H1 (cell line): ENCODE measurements at regions not wholly inside any gene's neighbourhood (a gene's known extent, or its start where the extent isn't known, plus 50 kb on each side); places are given as distances from the start of the nearest gene placed in this dataset.

ENCODE experiments used
- CTCF ChIA-PET: fragments of 300-600 bp; sonication (Branson Sonifier 250); formaldehyde crosslinking; loops from one replicate; lab custom pipeline; 2021; ENCODE audit not compliant: partially characterized antibody; lab: Charles Lee
- POLR2A ChIA-PET: fragments of 300-600 bp; sonication (Branson Sonifier 250); formaldehyde crosslinking; loops from one replicate; lab custom pipeline; 2021; ENCODE audit warnings: inconsistent platforms; ENCODE audit not compliant: partially characterized antibody; lab: Charles Lee
- DNase-seq, 2 experiments: peaks; one replicate each; pipeline versions ENCODE4 v3.0.0 to v3.0.0-alpha.2; 2010 to 2022; ENCODE audit warnings: low spot score in 2 of 2, low read depth in 1 of 2, mixed read lengths in 1 of 2
- FAIRE-seq: peaks from 2 replicates; lab custom pipeline; 2011; peaks lifted over from hg19 to GRCh38; lab: Jason Lieb, UNC
- H2AFZ ChIP-seq: 2 replicates; pipeline ENCODE4 v1.8.1; 2012; ENCODE audit warnings: low read length, inconsistent platforms
- H2AK5ac ChIP-seq: 2 replicates; pipeline ENCODE4 v1.6.1; 2013; ENCODE audit warnings: low read depth, low read length
- H2BK120ac ChIP-seq: replicated peaks from 2 replicates; pipeline ENCODE3; 2013; ENCODE audit warnings: low read depth, low read length, inconsistent platforms
- H2BK12ac ChIP-seq: 2 replicates; pipeline ENCODE4 v1.6.1; 2013; ENCODE audit warnings: low read depth, low read length
- H2BK15ac ChIP-seq: 2 replicates; pipeline ENCODE4 v1.6.1; 2013; ENCODE audit warnings: low read length
- H2BK20ac ChIP-seq: 2 replicates; pipeline ENCODE4 v1.6.1; 2013; ENCODE audit warnings: low read length
- H2BK5ac ChIP-seq: 2 replicates; pipeline ENCODE4 v1.6.1; 2013; ENCODE audit warnings: low read depth, low read length
- H3K14ac ChIP-seq: 2 replicates; pipeline ENCODE4 v1.6.1; 2013; ENCODE audit warnings: inconsistent platforms; ENCODE audit not compliant: insufficient read length
- H3K18ac ChIP-seq: 2 replicates; pipeline ENCODE4 v1.6.1; 2013; ENCODE audit warnings: low read length; ENCODE audit errors: extremely low read depth
- H3K23ac ChIP-seq: 2 replicates; pipeline ENCODE4 v1.6.1; 2013; ENCODE audit warnings: inconsistent platforms; ENCODE audit not compliant: insufficient read length
- H3K23me2 ChIP-seq: 2 replicates; pipeline ENCODE4 v1.6.1; 2013; ENCODE audit warnings: low read depth, low read length
- H3K27ac ChIP-seq: 2 replicates; pipeline ENCODE4 v1.6.1; 2011; ENCODE audit warnings: low read depth, low read length, inconsistent platforms
- H3K27me3 ChIP-seq, 4 experiments: replicated peaks in 1 of 4; 1 replicate in 1 of 4; 2 replicates in 3 of 4; pipeline versions ENCODE4 v1.6.1 to v1.8.1; 2011 to 2013; ENCODE audit warnings: low read length in 3 of 4, mild to moderate bottlenecking in 3 of 4, inconsistent platforms in 2 of 4, mixed read lengths in 2 of 4, moderate library complexity in 1 of 4; ENCODE audit not compliant: control insufficient read depth in 3 of 4, insufficient read depth in 3 of 4; ENCODE audit errors: extremely low read depth in 1 of 4
- H3K36me3 ChIP-seq, 4 experiments: 2 replicates each; pipeline versions ENCODE4 v1.6.1 to v1.8.1; 2011 to 2013; ENCODE audit warnings: mild to moderate bottlenecking in 4 of 4, low read length in 3 of 4, moderate library complexity in 2 of 4, control low read depth in 1 of 4, inconsistent platforms in 1 of 4; ENCODE audit not compliant: insufficient read depth in 4 of 4, control insufficient read depth in 2 of 4
- H3K4ac ChIP-seq: replicated peaks from 2 replicates; pipeline ENCODE3; 2013; ENCODE audit warnings: low read length, low read depth, mixed read lengths, inconsistent platforms; ENCODE audit not compliant: insufficient read length
- H3K4me1 ChIP-seq, 4 experiments: replicated peaks in 1 of 4; 1 replicate in 1 of 4; 2 replicates in 3 of 4; pipeline versions ENCODE4 v1.6.1 to v1.8.1; 2011 to 2013; ENCODE audit warnings: low read length in 3 of 4, inconsistent platforms in 2 of 4, mixed read lengths in 1 of 4; ENCODE audit not compliant: insufficient read depth in 4 of 4, control insufficient read depth in 3 of 4
- H3K4me2 ChIP-seq, 2 experiments: 2 replicates each; pipeline versions ENCODE4 v1.6.1 to v1.8.1; 2011 to 2013; ENCODE audit warnings: low read depth in 2 of 2, low read length in 2 of 2, control low read depth in 1 of 2, inconsistent platforms in 1 of 2, mild to moderate bottlenecking in 1 of 2; ENCODE audit not compliant: insufficient read depth in 1 of 2
- H3K4me3 ChIP-seq, 4 experiments: fragments of 200-600, 300-600 bp in 1 of 4; sonication (generic), shearing (Covaris generic), sonication (Bioruptor Twin) in 1 of 4; 2 replicates each; pipeline versions ENCODE4 v1.5.1 to v1.8.1; 2011 to 2016; ENCODE audit warnings: low read length in 4 of 4, low read depth in 3 of 4, control low read depth in 2 of 4, inconsistent platforms in 2 of 4, mild to moderate bottlenecking in 2 of 4, mixed read lengths in 1 of 4, moderate library complexity in 1 of 4; ENCODE audit not compliant: insufficient read depth in 2 of 4; ENCODE audit errors: extremely low read depth in 1 of 4
- H3K56ac ChIP-seq: replicated peaks from 2 replicates; pipeline ENCODE3; 2013; ENCODE audit warnings: low read depth, mild to moderate bottlenecking, mixed read lengths, low read length, inconsistent platforms; ENCODE audit not compliant: insufficient read length
- H3K79me1 ChIP-seq: 2 replicates; pipeline ENCODE4 v1.6.1; 2013; ENCODE audit warnings: low read depth, low read length, control low read depth
- H3K79me2 ChIP-seq, 2 experiments: 2 replicates each; pipeline versions ENCODE4 v1.6.1 to v1.8.1; 2012 to 2013; ENCODE audit warnings: low read length in 2 of 2, mild to moderate bottlenecking in 2 of 2, inconsistent platforms in 1 of 2; ENCODE audit not compliant: insufficient read depth in 2 of 2, control insufficient read depth in 1 of 2
- H3K9ac ChIP-seq, 4 experiments: replicated peaks in 1 of 4; 1 replicate in 1 of 4; 2 replicates in 3 of 4; pipeline versions ENCODE4 v1.6.1 to v1.8.1; 2011 to 2013; ENCODE audit warnings: low read depth in 3 of 4, low read length in 3 of 4, control low read depth in 2 of 4, mild to moderate bottlenecking in 2 of 4, moderate library complexity in 2 of 4, inconsistent platforms in 1 of 4; ENCODE audit errors: extremely low read depth in 1 of 4
- H3K9me3 ChIP-seq, 2 experiments: 2 replicates each; pipeline versions ENCODE4 v1.6.1 to v1.8.1; 2012 to 2013; ENCODE audit warnings: mild to moderate bottlenecking in 2 of 2, moderate library complexity in 2 of 2, control low read depth in 1 of 2, inconsistent platforms in 1 of 2, low read depth in 1 of 2, low read length in 1 of 2, mixed read lengths in 1 of 2; ENCODE audit not compliant: insufficient read depth in 2 of 2
- H4K20me1 ChIP-seq, 2 experiments: replicated peaks in 1 of 2; 2 replicates each; pipeline versions ENCODE3 to v1.8.1; 2011 to 2013; ENCODE audit warnings: inconsistent platforms in 2 of 2, low read length in 2 of 2, mild to moderate bottlenecking in 1 of 2; ENCODE audit not compliant: insufficient read depth in 2 of 2, control insufficient read depth in 1 of 2
- H4K5ac ChIP-seq: 2 replicates; pipeline ENCODE4 v1.6.1; 2013; ENCODE audit warnings: low read length, low read depth, mixed read lengths, inconsistent platforms; ENCODE audit not compliant: insufficient read length
- H4K8ac ChIP-seq: 2 replicates; pipeline ENCODE4 v1.8.0; 2013; ENCODE audit warnings: mild to moderate bottlenecking, moderate library complexity, low read length, inconsistent platforms; ENCODE audit not compliant: insufficient read depth; ENCODE audit errors: extremely low read depth
- H4K91ac ChIP-seq: replicated peaks from 2 replicates; pipeline ENCODE3; 2013; ENCODE audit warnings: low read length, mixed read lengths, inconsistent platforms; ENCODE audit not compliant: insufficient read length
- ASH2L ChIP-seq: fragments of 200-600, 300-600 bp; sonication (generic); IDR thresholded peaks from one replicate; pipeline ENCODE4 v1.7.1; 2017; ENCODE audit warnings: low read length
- CBX5 ChIP-seq: fragments of 300-800, 300-1000 bp; sonication (generic); IDR thresholded peaks from 2 replicates; pipeline ENCODE4 v1.7.1; 2016; ENCODE audit warnings: antibody characterized with exemption, low read length, low read depth
- CREB1 ChIP-seq: IDR thresholded peaks from 2 replicates; pipeline ENCODE4 v1.6.1; 2012; ENCODE audit warnings: inconsistent platforms
- EGR1 ChIP-seq: IDR thresholded peaks from 2 replicates; pipeline ENCODE4 v1.6.1; 2011; ENCODE audit warnings: low read depth, low read length, borderline replicate concordance
- GABPA ChIP-seq: IDR thresholded peaks from 2 replicates; pipeline ENCODE4 v1.6.1; 2011; ENCODE audit warnings: mild to moderate bottlenecking, low read length, moderate library complexity, borderline replicate concordance; ENCODE audit not compliant: insufficient read depth
- GTF2F1 ChIP-seq: IDR thresholded peaks from 2 replicates; pipeline ENCODE4 v1.6.1; 2012; ENCODE audit warnings: low read depth, low read length, improper control_type of control experiment, borderline replicate concordance
- KDM1A ChIP-seq: fragments of 200-600, 300-600 bp; sonication (generic); IDR thresholded peaks from 2 replicates; pipeline ENCODE4 v1.7.1; 2016; ENCODE audit warnings: mild to moderate bottlenecking, low read length, borderline replicate concordance
- PHF8 ChIP-seq: fragments of 200-600 bp; sonication (generic); conservative IDR thresholded peaks from 2 replicates; pipeline ENCODE4 v1.7.1; 2012; ENCODE audit warnings: low read depth, mild to moderate bottlenecking, inconsistent platforms, low read length, moderate library complexity
- POU5F1 ChIP-seq: IDR thresholded peaks from 2 replicates; pipeline ENCODE4 v1.6.1; 2011; ENCODE audit warnings: low read depth, mild to moderate bottlenecking, low read length, moderate library complexity
- SIX5 ChIP-seq: IDR thresholded peaks from 2 replicates; pipeline ENCODE4 v1.6.1; 2011; ENCODE audit warnings: mild to moderate bottlenecking, low read depth, low read length
- SRF ChIP-seq: IDR thresholded peaks from 2 replicates; pipeline ENCODE4 v1.6.1; 2011; ENCODE audit warnings: mild to moderate bottlenecking, low read depth, low read length, moderate library complexity
- ZNF274 ChIP-seq: IDR thresholded peaks from 2 replicates; pipeline ENCODE4 v1.7.0; 2012; ENCODE audit warnings: low read length, borderline replicate concordance; ENCODE audit errors: extremely low read depth
- WGBS, 2 experiments: shearing (Covaris generic) in 1 of 2; methylation state at CpG; one replicate each; pipeline versions ENCODE4 v1.1.6 to v1.1.7; 2013 to 2015; ENCODE audit warnings: low lambda C conversion rate in 2 of 2, mixed read lengths in 2 of 2, inconsistent platforms in 1 of 2, low coverage in 1 of 2, missing lambda C conversion rate in 1 of 2; ENCODE audit not compliant: insufficient replicate concordance in 2 of 2, insufficient coverage in 1 of 2, insufficient read length in 1 of 2; ENCODE audit errors: extremely low coverage in 1 of 2, missing lambda C conversion rate in 1 of 2; 5-methylcytosine and 5-hydroxymethylcytosine counted together
- TF ChIP-seq, protein P1 (sequence below): IDR thresholded peaks from 2 replicates; pipeline ENCODE4 v1.6.1; 2012; ENCODE audit warnings: inconsistent platforms
- TF ChIP-seq, protein P2 (sequence below): IDR thresholded peaks from 2 replicates; pipeline ENCODE4 v1.6.1; 2012; ENCODE audit warnings: inconsistent platforms

DNA sequence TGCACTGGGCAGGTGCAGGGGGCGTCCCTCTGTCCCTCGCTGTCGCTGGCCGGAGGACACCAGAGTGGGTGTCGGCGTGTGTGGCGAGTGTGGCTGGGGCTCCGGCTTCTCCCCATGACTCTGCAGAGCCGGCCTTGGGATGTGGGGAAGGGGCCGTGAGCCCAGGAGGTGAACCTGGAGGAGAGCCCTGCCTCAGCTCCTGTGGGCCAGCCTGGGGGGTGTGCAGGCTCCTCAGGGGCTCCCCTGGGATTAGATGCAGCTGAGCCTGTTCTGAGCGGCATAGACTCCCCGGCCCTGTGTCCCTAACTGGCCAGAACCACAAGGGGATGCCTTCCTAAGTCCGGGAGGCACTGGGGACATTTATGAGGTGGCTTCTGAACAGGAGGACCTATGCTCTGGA is 73.2 kb upstream of the GATA5 start:
- H4K8ac ChIP-seq, result no peak overlapping the region
- H3K14ac ChIP-seq, result no peak overlapping the region
- no peak overlapping the region for H3K4me2 ChIP-seq
- H3K79me2 ChIP-seq, result no peaks in the 10 kb centered on the region
- no peak overlapping the region for H2AFZ ChIP-seq
- H3K4me1 ChIP-seq, result peaks cover 0 to 11% (median 2%) of the 10 kb centered on the region in 4 experiments; a peak in 5 of 7 replicates
- no peak overlapping the region for H2BK120ac ChIP-seq
- H3K9ac ChIP-seq, result no peak overlapping the region; a peak in 1 of 7 replicates
- no peak overlapping the region for H3K4me3 ChIP-seq
- CTCF ChIA-PET, result interaction anchor here (0.7 to 4.8 kb wide), 25 partner anchors 9 to 289 kb away, joined by 3 to 49 read pairs (median 5); no protein-coding TSS in a partner anchor
- H3K56ac ChIP-seq, result no peak overlapping the region
- POLR2A ChIA-PET, result interaction anchor here (1.0 kb wide), 2 partner anchors 8 to 22 kb away, joined by 3 read pairs; no protein-coding TSS in a partner anchor
- no peak overlapping the region for H4K5ac ChIP-seq
- H2BK12ac ChIP-seq, result no peak overlapping the region
- no peaks in the 10 kb centered on the region; a peak in 2 of 4 replicates for H3K9me3 ChIP-seq
- H3K4ac ChIP-seq, result no peak overlapping the region
- DNase-seq (no peak), FAIRE-seq (no peak)
- H3K79me1 ChIP-seq, result no peaks in the 10 kb centered on the region
- peaks cover 6% of the 10 kb centered on the region; the same call in 1 of the 2 replicates for H3K23me2 ChIP-seq
- H2BK20ac ChIP-seq, result no peak overlapping the region
- H3K23ac ChIP-seq, result no peak overlapping the region
- H4K20me1 ChIP-seq, result peaks cover 0 to 4% of the 10 kb centered on the region in 2 experiments
- no peak overlapping the region for H2AK5ac ChIP-seq
- no peak overlapping the region; the same call in 1 of the 2 replicates for H2BK15ac ChIP-seq
- H3K18ac ChIP-seq, result no peak overlapping the region
- WGBS, 2 experiments, result 79% methylated on average over 10 of the region's 13 CpGs; no CpG with 5 or more reads in 1 of the 2 experiments
- H2BK5ac ChIP-seq, result no peak overlapping the region; the same call in 1 of the 2 replicates
- no peak overlapping the region for H4K91ac ChIP-seq
- H3K27me3 ChIP-seq, result peaks cover 10 to 30% (median 20%) of the 10 kb centered on the region in 4 experiments
- no peak overlapping the region for H3K27ac ChIP-seq
- H3K36me3 ChIP-seq, result no peaks in the 10 kb centered on the region
- TF ChIP-seq ASH2L (no peak), CREB1 (no peak), ZNF274 (no peak), EGR1 (no peak), PHF8 (no peak), SIX5 (no peak), SRF (no peak), GABPA (no peak), GTF2F1 (no peak), CBX5 (no peak), POU5F1 (no peak), KDM1A (no peak)
- TF ChIP-seq, protein P1, sequence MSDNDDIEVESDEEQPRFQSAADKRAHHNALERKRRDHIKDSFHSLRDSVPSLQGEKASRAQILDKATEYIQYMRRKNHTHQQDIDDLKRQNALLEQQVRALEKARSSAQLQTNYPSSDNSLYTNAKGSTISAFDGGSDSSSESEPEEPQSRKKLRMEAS, result no peak
- TF ChIP-seq, protein P2, sequence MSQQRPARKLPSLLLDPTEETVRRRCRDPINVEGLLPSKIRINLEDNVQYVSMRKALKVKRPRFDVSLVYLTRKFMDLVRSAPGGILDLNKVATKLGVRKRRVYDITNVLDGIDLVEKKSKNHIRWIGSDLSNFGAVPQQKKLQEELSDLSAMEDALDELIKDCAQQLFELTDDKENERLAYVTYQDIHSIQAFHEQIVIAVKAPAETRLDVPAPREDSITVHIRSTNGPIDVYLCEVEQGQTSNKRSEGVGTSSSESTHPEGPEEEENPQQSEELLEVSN, result no peak
